Kidney glomerular epithelial cell (primary cell): ENCODE measurements at regions not wholly inside any gene's neighbourhood (a gene's known extent, or its start where the extent isn't known, plus 50 kb on each side); places are given as distances from the start of the nearest gene placed in this dataset.
"Not testable (repeated sequence)": the region's sequence is repeated elsewhere in the genome, so short reads cannot be mapped to it uniquely, and the experiment has no call there.

Experiments
- DNase-seq: peaks from one replicate; lab custom pipeline; 2025; lab: John Stamatoyannopoulos, UW

GRCh38 chr18:71233177-71233576, 944.3 kb downstream of the SOCS6 start:
- no peak for DNase-seq

GRCh38 chr18:71223486-71223885, 934.6 kb downstream of the SOCS6 start:
- no peak for DNase-seq

- no peak for DNase-seq
Measured at GRCh38 chr18:71221405-71221804, 932.6 kb downstream of the SOCS6 start.

GRCh38 chr18:71212739-71213138, 923.9 kb downstream of the SOCS6 start:
- not testable (repeated sequence) for DNase-seq

GRCh38 chr18:71212222-71212621, 923.4 kb downstream of the SOCS6 start:
- DNase-seq, result no peak

- DNase-seq, result no peak
Measured at GRCh38 chr18:71209944-71210343, 921.1 kb downstream of the SOCS6 start.

- no peak for DNase-seq
Measured at GRCh38 chr18:71194438-71194837, 905.6 kb downstream of the SOCS6 start.

GRCh38 chr18:71189581-71189980, 900.7 kb downstream of the SOCS6 start:
- DNase-seq, result no peak

GRCh38 chr18:71168557-71169145, 879.8 kb downstream of the SOCS6 start:
- no peak for DNase-seq

- DNase-seq, result no peak
Measured at GRCh38 chr18:71136487-71136886, 847.6 kb downstream of the SOCS6 start.

GRCh38 chr18:71134122-71134521, 845.3 kb downstream of the SOCS6 start:
- DNase-seq, result no peak

GRCh38 chr18:71131918-71132317, 843.1 kb downstream of the SOCS6 start:
- DNase-seq, result no peak

- DNase-seq, result no peak
Measured at GRCh38 chr18:71130351-71130750, 841.5 kb downstream of the SOCS6 start.

- no peak for DNase-seq
Measured at GRCh38 chr18:71125581-71125980, 836.7 kb downstream of the SOCS6 start.

GRCh38 chr18:71116535-71116934, 827.7 kb downstream of the SOCS6 start:
- DNase-seq, result no peak

GRCh38 chr18:71115261-71115660, 826.4 kb downstream of the SOCS6 start:
- no peak for DNase-seq

GRCh38 chr18:71114550-71115210, 825.8 kb downstream of the SOCS6 start:
- DNase-seq, result no peak

- no peak for DNase-seq
Measured at GRCh38 chr18:71107244-71107643, 818.4 kb downstream of the SOCS6 start.

GRCh38 chr18:71106701-71107100, 817.9 kb downstream of the SOCS6 start:
- no peak for DNase-seq

- no peak for DNase-seq
Measured at GRCh38 chr18:71105994-71106546, 817.2 kb downstream of the SOCS6 start.

GRCh38 chr18:71105078-71105819, 816.4 kb downstream of the SOCS6 start:
- DNase-seq, result no peak

- DNase-seq, result no peak
Measured at GRCh38 chr18:71079606-71080005, 790.8 kb downstream of the SOCS6 start.

- no peak for DNase-seq
Measured at GRCh38 chr18:71077451-71077850, 788.6 kb downstream of the SOCS6 start.
